Adrenal gland (tissue), 5 donors: ENCODE measurements at regions not wholly inside any gene's neighbourhood (a gene's known extent, or its start where the extent isn't known, plus 50 kb on each side); places are given as distances from the start of the nearest gene placed in this dataset.

Experiments
- CTCF ChIP-seq, 6 experiments: fragments of 450-650 bp in 4 of 6; fragments of 200-600 bp in 2 of 6; sonication (generic) in 1 of 6; IDR thresholded peaks; 1 replicate in 5 of 6; 2 replicates in 1 of 6; pipeline versions ENCODE4 v1.5.1 to v1.8.0; 2016 to 2021; ENCODE audit warnings: antibody characterized with exemption in 6 of 6, mild to moderate bottlenecking in 2 of 6, moderate library complexity in 1 of 6
- POLR2A ChIP-seq, 2 donors: fragments of 450-650 bp; IDR thresholded peaks; one replicate each; pipeline ENCODE4 v1.6.1; 2017; ENCODE audit warnings: antibody characterized with exemption in 2 of 2, mild to moderate bottlenecking in 2 of 2, moderate library complexity in 1 of 2
- donor health status: DM: no; HTN: no; CAD: no.

GRCh38 chr6:92044312-92044711, 1375.0 kb downstream of the EPHA7 start:
- TF ChIP-seq CTCF (IDR thresholded peaks at IDR 0.05) (no peak), POLR2A (IDR thresholded peaks at IDR 0.05) (no peak)
